Activated CD4-positive, alpha-beta T cell treated with anti-CD3 and anti-CD28 coated beads, Interleukin-2, amount 50 U/mL, for 1 hour (primary cell): ENCODE measurements at regions not wholly inside any gene's neighbourhood (a gene's known extent, or its start where the extent isn't known, plus 50 kb on each side); places are given as distances from the start of the nearest gene placed in this dataset.
"Not testable (repeated sequence)": the region's sequence is repeated elsewhere in the genome, so short reads cannot be mapped to it uniquely, and the experiment has no call there.

ENCODE experiments used
- DNase-seq: peaks from one replicate; pipeline ENCODE4 v3.0.0-alpha.2; 2020

GRCh38 chr21:23809573-23809972 lies 1797.7 kb downstream of the MRPL39 start:
- DNase-seq: no peak

DNA sequence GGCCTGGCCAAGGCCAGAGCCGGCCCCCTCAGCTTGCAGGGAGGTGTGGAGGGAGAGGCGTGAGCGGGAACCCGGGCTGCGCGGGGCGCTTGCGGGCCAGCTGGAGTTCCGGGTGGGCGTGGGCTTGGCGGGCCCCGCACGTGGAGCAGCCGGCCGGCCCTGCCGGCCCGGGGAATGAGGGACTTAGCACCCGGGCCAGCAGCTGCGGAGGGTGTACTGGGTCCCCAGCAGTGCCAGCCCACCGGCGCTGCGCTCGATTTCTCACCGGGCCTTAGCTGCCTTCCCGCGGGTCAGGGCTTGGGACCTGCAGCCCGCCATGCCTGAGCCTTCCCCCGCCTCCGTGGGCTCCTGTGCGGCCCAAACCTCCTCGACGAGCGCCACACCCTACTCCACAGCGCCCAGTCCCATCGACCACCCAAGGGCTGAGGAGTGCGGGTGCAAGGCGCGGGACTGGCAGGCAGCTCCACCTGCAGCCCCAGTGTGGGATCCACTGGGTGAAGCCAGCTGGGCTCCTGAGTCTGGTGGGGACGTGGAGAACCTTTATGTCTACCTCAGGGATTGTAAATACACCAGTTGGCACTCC lies 1800.2 kb downstream of the MRPL39 start:
- not testable (repeated sequence) for DNase-seq

DNA sequence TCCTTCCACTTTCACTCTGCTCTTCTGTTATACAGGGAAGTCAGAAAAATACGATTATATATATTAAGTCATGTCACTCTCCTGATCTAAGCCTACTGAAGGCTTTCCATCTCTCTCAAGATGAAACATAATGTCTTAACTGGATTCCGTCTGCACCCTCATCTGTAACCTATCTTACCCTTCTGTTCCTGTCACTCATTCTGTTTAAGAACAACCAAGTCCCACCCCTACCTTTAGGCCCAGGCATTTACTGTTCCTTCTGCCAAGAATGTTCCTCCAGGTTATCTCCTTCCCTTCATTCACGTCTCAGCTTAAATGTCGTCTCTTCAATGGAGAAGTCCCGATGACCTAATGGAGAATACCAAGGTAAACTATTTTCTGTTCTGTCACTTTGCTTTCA lies 1802.4 kb downstream of the MRPL39 start:
- no peak for DNase-seq

- DNase-seq: no peak
Measured at GRCh38 chr21:23801292-23801691, 1806.0 kb downstream of the MRPL39 start.

DNA sequence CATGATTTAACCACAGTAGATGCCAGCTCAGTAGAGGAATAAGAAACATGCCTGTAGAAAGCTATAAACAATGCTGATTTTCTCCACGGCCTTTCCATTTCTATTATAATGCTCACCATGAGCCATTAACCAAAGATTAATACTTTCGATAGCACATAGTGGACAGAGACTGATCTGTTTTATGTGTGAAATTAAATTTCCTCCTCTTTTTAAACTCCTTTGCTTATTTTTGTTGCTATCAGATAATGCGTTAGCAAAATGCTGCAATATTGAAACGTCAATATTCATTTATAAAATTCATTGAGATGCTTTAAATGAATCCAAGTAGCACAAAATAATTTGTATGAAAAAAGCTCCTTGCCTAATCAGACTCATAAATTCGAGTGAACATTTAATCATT lies 1807.9 kb downstream of the MRPL39 start:
- DNase-seq: no peak

DNA sequence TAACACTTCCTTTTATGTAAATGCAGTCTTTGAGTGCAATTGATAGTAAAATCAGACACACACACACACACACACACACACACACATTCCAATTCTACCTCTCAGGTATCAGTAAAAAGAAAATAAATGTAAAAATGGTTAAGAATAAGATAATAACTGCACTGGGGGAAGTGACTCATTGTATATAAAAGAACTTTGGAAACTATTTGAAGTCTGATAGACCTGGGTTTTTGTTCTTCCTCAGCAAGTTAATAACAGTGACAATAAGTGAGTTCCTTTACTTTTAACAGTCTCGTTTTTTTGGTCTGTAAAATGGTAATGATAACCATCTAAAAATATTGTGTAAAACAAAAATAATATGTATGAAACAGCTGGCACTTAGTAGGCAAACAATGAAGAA lies 1815.0 kb downstream of the MRPL39 start:
- no peak for DNase-seq

DNA sequence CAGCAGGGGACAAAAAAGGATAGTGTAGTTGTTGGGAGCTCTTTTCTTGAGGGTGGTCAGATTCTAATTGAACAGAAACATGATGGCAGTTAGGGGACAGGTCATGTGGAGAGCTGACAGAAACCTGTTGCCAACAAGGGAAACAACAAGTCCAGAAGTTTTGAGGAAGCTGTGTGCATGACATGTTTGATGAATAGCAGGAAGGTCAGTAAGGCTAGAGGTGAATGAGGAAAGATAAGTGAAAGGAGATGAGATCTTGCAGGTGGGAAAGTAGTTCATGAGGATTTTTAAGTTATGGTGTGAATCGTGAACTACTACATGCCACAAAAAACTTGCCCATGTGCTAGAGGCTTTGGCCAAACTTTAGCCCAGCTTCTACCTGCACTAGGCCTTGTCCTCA lies 1817.4 kb downstream of the MRPL39 start:
- no peak for DNase-seq

DNA sequence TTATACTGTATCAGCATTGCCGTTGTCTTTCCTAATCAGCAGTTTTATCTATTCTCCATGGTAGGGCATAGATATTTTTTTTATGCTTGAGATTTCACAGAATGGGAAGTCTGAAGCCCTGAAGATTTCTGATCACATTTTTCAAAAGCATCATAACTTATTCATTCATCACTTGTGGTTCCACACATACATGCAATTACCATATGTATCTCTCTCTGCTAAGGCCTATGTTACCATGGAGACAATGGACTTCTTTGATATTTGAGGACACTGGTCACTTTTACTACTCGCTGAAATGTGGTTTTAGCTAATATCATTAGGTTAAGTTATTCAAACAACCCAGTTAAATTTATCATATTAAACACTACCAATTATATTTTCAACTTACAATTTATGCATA lies 1827.0 kb downstream of the MRPL39 start:
- DNase-seq: no peak

- DNase-seq: no peak
Measured at GRCh38 chr21:23743821-23744220, 1863.5 kb downstream of the MRPL39 start.

DNA sequence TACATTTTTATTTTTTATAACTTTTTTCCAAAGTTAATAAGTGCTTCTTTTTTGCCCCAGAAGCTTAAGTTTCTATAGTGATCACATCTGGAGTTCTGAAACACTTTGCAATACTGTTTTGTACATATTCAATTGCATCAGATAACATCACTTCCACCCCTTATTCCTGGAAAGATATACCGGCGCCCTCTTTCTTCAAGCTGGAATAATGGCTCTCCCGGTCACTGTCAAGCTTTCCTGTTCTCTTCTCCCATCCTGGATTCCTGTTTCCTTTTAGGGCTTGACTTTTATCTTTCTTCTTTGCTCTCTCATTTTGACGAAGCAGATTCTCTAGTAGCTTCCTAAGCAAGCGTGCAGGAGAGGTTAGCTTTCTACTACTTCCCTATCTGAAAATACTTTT lies 1866.8 kb downstream of the MRPL39 start:
- no peak for DNase-seq

GRCh38 chr21:23732776-23733175 lies 1874.5 kb downstream of the MRPL39 start:
- DNase-seq: no peak

DNA sequence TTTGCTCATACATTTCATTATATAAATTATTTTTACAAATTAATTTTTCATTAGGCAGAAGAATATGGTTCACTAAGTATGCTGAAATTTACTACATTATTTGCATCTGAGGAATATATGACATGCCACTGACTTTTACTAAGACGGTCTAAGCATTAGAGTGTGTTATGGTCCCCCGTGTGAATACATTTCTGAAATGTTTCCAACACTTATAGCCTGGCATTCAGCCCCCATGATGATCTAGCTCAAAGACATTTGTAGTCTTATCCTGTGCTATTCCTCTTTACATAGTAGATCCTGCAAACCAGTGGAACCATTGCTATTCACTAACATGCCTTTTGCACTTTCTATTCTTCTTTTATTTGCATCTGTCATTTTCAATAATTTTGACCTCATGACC lies 1878.0 kb downstream of the MRPL39 start:
- no peak for DNase-seq

GRCh38 chr21:23725576-23725975 lies 1881.7 kb downstream of the MRPL39 start:
- DNase-seq: no peak

DNA sequence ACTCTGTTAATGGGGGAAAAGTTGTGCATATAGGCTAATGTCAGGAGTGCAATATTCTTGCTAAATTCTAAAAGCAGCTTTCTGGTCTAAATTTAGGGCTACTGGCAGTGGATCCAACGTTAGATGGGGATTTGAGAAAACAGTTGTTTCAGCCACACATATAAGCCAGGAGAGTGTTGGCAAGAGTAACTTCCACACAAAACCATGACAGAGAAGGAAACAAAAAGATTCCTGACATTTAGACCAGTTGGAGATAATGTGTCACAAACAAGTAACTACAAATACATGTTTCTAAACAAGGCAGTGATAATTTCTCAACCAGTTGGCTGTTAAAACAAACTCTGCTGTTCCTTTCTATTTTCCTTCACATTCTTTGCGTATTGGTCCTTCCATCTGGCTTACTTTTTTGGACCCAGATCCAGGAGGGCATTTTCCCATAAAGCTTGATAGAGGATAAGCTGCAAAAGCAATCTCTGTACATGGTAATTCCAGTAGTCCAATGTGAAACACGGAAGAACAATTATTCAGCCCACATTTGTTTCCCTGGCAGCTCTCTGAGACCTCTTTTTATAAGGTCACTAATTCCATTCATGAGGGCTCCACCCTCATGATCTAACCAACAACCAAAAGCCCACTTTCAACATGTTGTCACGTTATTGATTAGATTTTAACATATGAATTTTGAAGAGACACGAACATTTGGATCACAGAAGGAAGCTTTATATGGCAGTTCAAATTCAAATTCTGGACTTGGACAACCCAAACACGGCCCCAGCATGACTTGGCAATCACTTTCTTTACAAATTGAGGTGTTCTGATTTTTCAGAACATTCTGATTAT lies 1888.6 kb downstream of the MRPL39 start:
- DNase-seq: no peak

- DNase-seq: no peak
Measured at GRCh38 chr21:23712166-23712565, 1895.1 kb downstream of the MRPL39 start.

GRCh38 chr21:23706431-23706830 lies 1900.8 kb downstream of the MRPL39 start:
- DNase-seq: no peak

DNA sequence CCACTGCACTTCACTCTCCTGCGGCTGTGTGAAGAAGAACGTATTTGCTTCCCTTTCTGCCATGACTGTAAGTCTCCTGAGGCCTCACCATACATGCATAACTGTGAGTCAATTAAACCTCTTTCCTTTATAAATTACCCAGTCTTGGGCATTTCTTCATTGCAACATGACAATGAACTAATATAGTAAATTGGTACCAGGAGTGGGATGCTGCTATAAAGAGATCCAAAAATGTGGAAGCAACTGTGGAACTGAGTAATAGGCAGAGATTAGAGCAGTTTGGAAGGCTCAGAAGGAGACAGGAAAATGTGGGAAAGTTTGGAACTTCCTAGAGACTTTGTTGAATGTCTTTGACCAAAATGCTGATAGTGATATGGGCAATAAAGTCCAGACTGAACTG lies 1907.9 kb downstream of the MRPL39 start:
- no peak for DNase-seq

- DNase-seq: no peak
Measured at GRCh38 chr21:23698619-23699018, 1908.7 kb downstream of the MRPL39 start.

DNA sequence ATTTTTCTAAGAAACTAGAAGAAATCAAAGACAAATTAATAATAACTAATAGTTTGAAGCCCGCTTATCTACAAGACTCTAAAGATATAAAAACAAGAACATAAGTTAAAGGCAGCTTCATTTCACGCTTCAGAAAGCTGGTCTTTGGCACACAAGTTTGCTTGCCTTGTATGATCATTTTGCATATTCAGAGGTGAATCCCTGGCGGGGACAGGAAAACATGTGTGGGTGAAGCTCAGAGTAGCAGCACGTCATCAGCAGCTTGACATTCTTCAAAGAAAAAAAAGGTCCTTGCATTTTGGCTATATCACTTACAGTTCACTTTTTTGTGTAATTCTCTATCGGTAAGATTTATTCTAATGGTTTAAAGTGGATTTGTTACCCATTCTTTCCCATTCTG lies 1911.8 kb downstream of the MRPL39 start:
- DNase-seq: no peak

DNA sequence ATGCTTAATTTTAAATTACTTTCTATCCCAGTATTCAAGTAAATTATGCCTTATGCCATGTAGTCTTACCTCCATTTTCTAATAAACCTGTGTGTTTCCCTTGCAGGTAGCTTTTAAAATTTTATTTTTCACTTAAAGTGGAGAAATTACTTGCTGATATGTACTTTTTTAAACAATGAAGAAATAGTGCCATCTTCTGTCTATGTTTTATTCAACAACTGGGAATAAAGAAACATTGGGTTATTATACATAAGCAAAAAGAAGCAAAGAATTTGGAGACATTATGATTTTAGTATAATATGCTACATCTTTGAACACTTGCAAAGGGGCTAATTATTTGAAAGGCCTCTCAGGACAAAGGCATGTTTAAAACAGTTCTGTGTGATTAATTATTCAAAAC lies 1912.9 kb downstream of the MRPL39 start:
- no peak for DNase-seq

DNA sequence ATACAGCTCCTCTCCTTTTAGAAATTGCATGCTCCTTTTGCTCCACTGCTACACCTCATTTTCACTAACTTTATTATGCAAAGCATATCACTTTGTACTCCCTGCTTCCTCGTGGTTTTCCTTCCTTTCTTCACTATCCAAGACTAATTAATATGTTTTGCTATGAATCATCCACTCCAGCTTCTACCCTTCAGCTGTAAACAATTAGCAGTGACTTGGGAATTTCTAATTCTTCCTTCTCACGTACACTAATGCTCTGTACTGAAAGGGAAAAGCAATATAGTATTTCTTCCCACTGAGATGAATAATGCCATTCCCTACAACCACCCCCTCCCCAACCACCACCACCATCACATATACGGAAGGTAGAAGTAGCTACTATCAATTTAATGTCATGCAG lies 1917.0 kb downstream of the MRPL39 start:
- DNase-seq: no peak

GRCh38 chr21:23686737-23687523 lies 1920.4 kb downstream of the MRPL39 start:
- no peak for DNase-seq

DNA sequence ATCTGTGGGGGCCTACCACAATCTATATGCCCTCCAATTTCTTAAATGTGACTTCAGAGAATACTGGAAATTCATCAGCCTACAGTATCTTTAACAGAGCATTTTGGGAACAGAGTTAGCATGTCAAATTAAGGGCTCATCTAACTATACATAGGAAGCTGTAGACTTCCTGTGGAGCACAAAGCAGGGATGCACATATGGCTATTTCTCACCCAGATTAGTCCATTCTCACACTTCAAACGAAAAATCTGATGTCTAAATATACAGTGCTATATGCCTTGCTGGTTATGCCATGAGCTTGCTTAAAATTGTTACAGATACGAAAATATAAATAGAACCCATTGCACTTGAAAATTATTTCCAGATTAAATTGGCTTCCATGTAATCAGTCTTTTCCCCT lies 1922.8 kb downstream of the MRPL39 start:
- no peak for DNase-seq

- no peak for DNase-seq
Measured at GRCh38 chr21:23664193-23664694, 1943.0 kb downstream of the MRPL39 start.
